ENCODE measurements at regions not wholly inside any gene's neighbourhood (a gene's known extent, or its start where the extent isn't known, plus 50 kb on each side); places are given as distances from the start of the nearest gene placed in this dataset.

DNA sequence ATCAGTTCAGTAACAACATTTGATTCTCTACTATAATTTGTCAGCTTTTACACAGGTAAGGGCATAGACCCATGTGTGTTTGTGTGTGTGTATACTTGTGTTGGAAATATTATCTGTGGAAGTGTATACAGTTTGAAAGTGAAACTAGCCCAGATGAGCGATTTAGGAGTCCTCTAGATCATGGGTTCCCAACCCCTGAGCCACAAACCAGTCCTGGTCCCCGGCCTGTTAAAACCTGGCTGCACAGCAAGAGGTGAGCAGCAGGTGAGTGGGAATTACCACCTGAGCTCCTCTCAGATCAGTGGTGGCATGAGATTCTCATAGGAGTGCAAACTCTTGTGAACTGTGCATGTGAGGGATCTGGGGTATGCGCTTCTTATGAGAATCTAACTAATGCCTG, 1221.5 kb upstream of the SORCS1 start:
- DNase-seq (no peak), ATAC-seq (no peak)
- H3K4me1 ChIP-seq, result no peaks in the 10 kb centered on the region
- intact Hi-C loops (cut with DNase I), result no loop called here
- H3K27me3 ChIP-seq, result no peaks in the 10 kb centered on the region
- H3K36me3 ChIP-seq, result no peaks in the 10 kb centered on the region
- TF ChIP-seq, protein P1, sequence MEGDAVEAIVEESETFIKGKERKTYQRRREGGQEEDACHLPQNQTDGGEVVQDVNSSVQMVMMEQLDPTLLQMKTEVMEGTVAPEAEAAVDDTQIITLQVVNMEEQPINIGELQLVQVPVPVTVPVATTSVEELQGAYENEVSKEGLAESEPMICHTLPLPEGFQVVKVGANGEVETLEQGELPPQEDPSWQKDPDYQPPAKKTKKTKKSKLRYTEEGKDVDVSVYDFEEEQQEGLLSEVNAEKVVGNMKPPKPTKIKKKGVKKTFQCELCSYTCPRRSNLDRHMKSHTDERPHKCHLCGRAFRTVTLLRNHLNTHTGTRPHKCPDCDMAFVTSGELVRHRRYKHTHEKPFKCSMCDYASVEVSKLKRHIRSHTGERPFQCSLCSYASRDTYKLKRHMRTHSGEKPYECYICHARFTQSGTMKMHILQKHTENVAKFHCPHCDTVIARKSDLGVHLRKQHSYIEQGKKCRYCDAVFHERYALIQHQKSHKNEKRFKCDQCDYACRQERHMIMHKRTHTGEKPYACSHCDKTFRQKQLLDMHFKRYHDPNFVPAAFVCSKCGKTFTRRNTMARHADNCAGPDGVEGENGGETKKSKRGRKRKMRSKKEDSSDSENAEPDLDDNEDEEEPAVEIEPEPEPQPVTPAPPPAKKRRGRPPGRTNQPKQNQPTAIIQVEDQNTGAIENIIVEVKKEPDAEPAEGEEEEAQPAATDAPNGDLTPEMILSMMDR (IDR thresholded peaks at IDR 0.05), result no peak
- TF ChIP-seq POLR2A (IDR thresholded peaks at IDR 0.05), result no peak
- WGBS, 4 donors, result 77 to 88% (median 86%) methylated on average over 3 of the region's 3 CpGs
- H3K9me3 ChIP-seq, result no peaks in the 10 kb centered on the region
- no peak overlapping the region for H3K27ac ChIP-seq
- no peak overlapping the region for H3K4me3 ChIP-seq

DNA sequence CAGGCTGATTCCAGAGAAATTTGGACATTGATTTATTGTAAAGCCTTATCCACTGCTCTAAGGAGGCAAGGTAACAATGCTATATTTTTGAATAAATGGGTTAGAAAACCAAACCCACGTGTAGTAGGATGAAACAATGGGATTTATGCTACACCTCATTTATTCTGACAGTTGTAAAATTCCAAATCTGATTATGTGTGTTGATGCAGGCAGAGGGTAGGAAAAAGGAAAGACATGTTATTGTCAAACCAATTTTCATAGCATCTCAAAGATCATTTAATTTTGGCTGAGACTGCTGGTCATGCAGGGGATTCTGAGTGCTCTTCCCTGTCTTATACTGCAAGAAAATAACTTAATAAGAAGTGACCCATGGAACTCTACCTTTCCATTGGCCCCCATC, 1219.9 kb upstream of the SORCS1 start:
- Histone ChIP-seq H3K27me3 (no peaks in the 10 kb centered on the region), H3K27ac (no peak overlapping the region), H3K9me3 (no peaks in the 10 kb centered on the region), H3K4me3 (no peak overlapping the region), H3K4me1 (no peaks in the 10 kb centered on the region), H3K36me3 (no peaks in the 10 kb centered on the region)
- DNase-seq (no peak), ATAC-seq (no peak)
- TF ChIP-seq POLR2A (IDR thresholded peaks at IDR 0.05), result no peak
- TF ChIP-seq, protein P1 (IDR thresholded peaks at IDR 0.05), result no peak
- intact Hi-C loops (cut with DNase I), result no loop called here
- 43 to 58% (median 51%) methylated on average over 1 of the region's 1 CpG for WGBS, 4 donors

DNA sequence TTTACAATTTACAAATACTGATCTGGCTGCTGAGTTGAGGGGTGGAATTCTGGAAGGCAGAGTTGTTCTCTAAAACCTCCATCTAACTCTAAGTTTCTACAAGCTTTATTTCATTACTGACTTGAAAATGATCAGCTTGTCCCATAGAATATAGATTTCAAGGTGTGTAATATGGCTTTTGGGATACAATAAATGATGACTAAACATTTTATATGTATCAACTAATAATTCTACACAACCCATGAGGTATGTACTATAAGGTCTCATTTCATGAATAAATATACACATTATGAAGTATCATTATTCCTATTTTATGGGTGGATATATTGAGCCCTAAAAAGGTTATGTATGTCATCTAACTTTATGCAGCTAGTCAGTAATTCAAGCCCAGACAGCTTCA, 1214.3 kb upstream of the SORCS1 start:
- Histone ChIP-seq H3K36me3 (no peaks in the 10 kb centered on the region), H3K27me3 (no peaks in the 10 kb centered on the region), H3K4me1 (no peaks in the 10 kb centered on the region), H3K9me3 (no peaks in the 10 kb centered on the region), H3K27ac (no peak overlapping the region), H3K4me3 (no peak overlapping the region)
- no peak for TF ChIP-seq POLR2A (IDR thresholded peaks at IDR 0.05)
- TF ChIP-seq, protein P1 (IDR thresholded peaks at IDR 0.05), result no peak
- ATAC-seq (no peak), DNase-seq (no peak)
- intact Hi-C loops (cut with DNase I), result no loop called here

DNA sequence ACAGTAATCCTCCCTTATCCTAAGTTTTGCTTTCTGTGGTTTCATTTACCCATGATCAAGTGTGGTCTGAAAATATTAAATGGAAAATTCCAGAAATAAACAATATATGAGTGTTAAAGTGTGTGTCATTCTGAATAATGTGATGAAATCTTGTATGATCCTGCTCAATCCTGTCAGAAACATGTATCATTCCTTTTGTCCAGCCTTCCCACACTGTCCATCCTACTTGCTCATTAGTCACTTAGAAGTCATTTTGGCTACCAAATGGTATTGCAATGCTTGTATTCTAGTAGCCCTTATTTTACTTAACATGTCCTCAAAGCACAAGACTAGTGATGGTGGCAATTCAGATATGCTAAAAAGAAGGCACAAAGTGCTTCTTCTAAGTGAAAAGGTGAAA, 1211.2 kb upstream of the SORCS1 start:
- TF ChIP-seq POLR2A (IDR thresholded peaks at IDR 0.05), result no peak
- TF ChIP-seq, protein P1 (IDR thresholded peaks at IDR 0.05), result no peak
- no peaks in the 10 kb centered on the region for H3K27me3 ChIP-seq
- no peak overlapping the region for H3K4me3 ChIP-seq
- H3K27ac ChIP-seq, result no peak overlapping the region
- no peaks in the 10 kb centered on the region for H3K36me3 ChIP-seq
- intact Hi-C loops (cut with DNase I), result no loop called here
- H3K9me3 ChIP-seq, result peaks cover 0 to 11% (median 1%) of the 10 kb centered on the region in 12 donors
- DNase-seq (no peak), ATAC-seq (no peak)
- no peaks in the 10 kb centered on the region for H3K4me1 ChIP-seq

Data from heart left ventricle (tissue), 16 donors.